ENCODE measurements at regions not wholly inside any gene's neighbourhood (a gene's known extent, or its start where the extent isn't known, plus 50 kb on each side); places are given as distances from the start of the nearest gene placed in this dataset.

GRCh38 chr4:130143656-130144055, 1047.7 kb downstream of the C4orf33 start:
- POLR2A ChIA-PET = no interaction called here
- intact Hi-C loops (cut with micrococcal nuclease; ENCODE audit: unreplicated experiment) = no loop called here
- TF ChIP-seq, protein P1, sequence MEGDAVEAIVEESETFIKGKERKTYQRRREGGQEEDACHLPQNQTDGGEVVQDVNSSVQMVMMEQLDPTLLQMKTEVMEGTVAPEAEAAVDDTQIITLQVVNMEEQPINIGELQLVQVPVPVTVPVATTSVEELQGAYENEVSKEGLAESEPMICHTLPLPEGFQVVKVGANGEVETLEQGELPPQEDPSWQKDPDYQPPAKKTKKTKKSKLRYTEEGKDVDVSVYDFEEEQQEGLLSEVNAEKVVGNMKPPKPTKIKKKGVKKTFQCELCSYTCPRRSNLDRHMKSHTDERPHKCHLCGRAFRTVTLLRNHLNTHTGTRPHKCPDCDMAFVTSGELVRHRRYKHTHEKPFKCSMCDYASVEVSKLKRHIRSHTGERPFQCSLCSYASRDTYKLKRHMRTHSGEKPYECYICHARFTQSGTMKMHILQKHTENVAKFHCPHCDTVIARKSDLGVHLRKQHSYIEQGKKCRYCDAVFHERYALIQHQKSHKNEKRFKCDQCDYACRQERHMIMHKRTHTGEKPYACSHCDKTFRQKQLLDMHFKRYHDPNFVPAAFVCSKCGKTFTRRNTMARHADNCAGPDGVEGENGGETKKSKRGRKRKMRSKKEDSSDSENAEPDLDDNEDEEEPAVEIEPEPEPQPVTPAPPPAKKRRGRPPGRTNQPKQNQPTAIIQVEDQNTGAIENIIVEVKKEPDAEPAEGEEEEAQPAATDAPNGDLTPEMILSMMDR (IDR thresholded peaks at IDR 0.05; ENCODE audit: insufficient read depth in 1 of 2, low read depth in 1 of 2, low read length in 1 of 2, severe bottlenecking in 1 of 2, unreplicated experiment in 1 of 2) = no peak
- H3K27me3 Mint-ChIP-seq (ENCODE audit: insufficient read depth, unreplicated experiment) = peaks cover 2% of the 10 kb centered on the region
- H3K4me3 ChIP-seq (ENCODE audit: low read depth, low read length) = no peak overlapping the region
- CTCF ChIA-PET = no interaction called here
- H3K4me1 Mint-ChIP-seq (ENCODE audit: low read depth, unreplicated experiment) = no peaks in the 10 kb centered on the region
- H3K4me1 ChIP-seq = no peaks in the 10 kb centered on the region
- H3K27me3 ChIP-seq (replicated peaks; ENCODE audit: control insufficient read depth, insufficient read depth, low read length) = no peaks in the 10 kb centered on the region
- H3K4me3 Mint-ChIP-seq (ENCODE audit: unreplicated experiment) = no peak overlapping the region
- H3K36me3 ChIP-seq (ENCODE audit: control insufficient read depth, insufficient read depth, low read length) = no peaks in the 10 kb centered on the region
- no peak for DNase-seq
- no peaks in the 10 kb centered on the region for H3K9me3 ChIP-seq
- H3K9me3 Mint-ChIP-seq (ENCODE audit: unreplicated experiment) = no peaks in the 10 kb centered on the region
- no TSS peak for BruUV-seq (replicated peaks)
- H3K27ac Mint-ChIP-seq (ENCODE audit: unreplicated experiment) = no peak overlapping the region
- no peaks in the 10 kb centered on the region for H3K36me3 Mint-ChIP-seq (ENCODE audit: insufficient read depth, unreplicated experiment)

DNA sequence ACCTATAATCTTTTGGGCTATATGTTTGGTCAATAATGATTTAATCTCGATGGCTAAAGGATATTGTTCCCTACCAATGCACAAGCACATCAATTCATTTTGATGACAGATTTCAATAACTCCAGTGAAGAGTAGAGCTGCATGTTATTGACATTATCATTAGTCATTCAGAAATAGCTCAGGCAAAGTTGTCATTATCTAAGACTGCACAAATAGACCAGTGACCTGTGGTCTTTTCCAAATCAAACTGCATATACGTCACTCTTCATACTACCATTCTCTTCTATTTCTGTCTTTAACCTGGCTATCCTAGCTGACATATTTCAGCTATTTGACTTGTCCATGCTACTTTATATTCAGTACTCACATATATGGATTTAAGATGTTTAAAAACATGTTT, 1050.8 kb downstream of the C4orf33 start:
- POLR2A ChIA-PET = no interaction called here
- TF ChIP-seq, protein P1 (IDR thresholded peaks at IDR 0.05; ENCODE audit: insufficient read depth in 1 of 2, low read depth in 1 of 2, low read length in 1 of 2, severe bottlenecking in 1 of 2, unreplicated experiment in 1 of 2) = no peak
- no peak overlapping the region for H3K27ac Mint-ChIP-seq (ENCODE audit: unreplicated experiment)
- DNase-seq = no peak
- CTCF ChIA-PET = no interaction called here
- H3K4me3 Mint-ChIP-seq (ENCODE audit: unreplicated experiment) = no peak overlapping the region
- H3K36me3 ChIP-seq (ENCODE audit: control insufficient read depth, insufficient read depth, low read length) = no peaks in the 10 kb centered on the region
- H3K9me3 Mint-ChIP-seq (ENCODE audit: unreplicated experiment) = no peaks in the 10 kb centered on the region
- H3K4me1 Mint-ChIP-seq (ENCODE audit: low read depth, unreplicated experiment) = no peaks in the 10 kb centered on the region
- intact Hi-C loops (cut with micrococcal nuclease; ENCODE audit: unreplicated experiment) = no loop called here
- H3K4me1 ChIP-seq = no peaks in the 10 kb centered on the region
- no peak overlapping the region for H3K4me3 ChIP-seq (ENCODE audit: low read depth, low read length)
- H3K27me3 Mint-ChIP-seq (ENCODE audit: insufficient read depth, unreplicated experiment) = peaks cover 2% of the 10 kb centered on the region
- H3K9me3 ChIP-seq = no peaks in the 10 kb centered on the region
- H3K36me3 Mint-ChIP-seq (ENCODE audit: insufficient read depth, unreplicated experiment) = no peaks in the 10 kb centered on the region
- BruUV-seq (replicated peaks) = no TSS peak
- no peaks in the 10 kb centered on the region for H3K27me3 ChIP-seq (replicated peaks; ENCODE audit: control insufficient read depth, insufficient read depth, low read length)

- intact Hi-C loops (cut with micrococcal nuclease; ENCODE audit: unreplicated experiment) = no loop called here
- Mint-ChIP-seq H3K9me3 (ENCODE audit: unreplicated experiment) (no peaks in the 10 kb centered on the region), H3K4me3 (ENCODE audit: unreplicated experiment) (no peak overlapping the region), H3K27ac (ENCODE audit: unreplicated experiment) (no peak overlapping the region), H3K4me1 (ENCODE audit: low read depth, unreplicated experiment) (no peaks in the 10 kb centered on the region), H3K36me3 (ENCODE audit: insufficient read depth, unreplicated experiment) (no peaks in the 10 kb centered on the region), H3K27me3 (ENCODE audit: insufficient read depth, unreplicated experiment) (no peaks in the 10 kb centered on the region)
- H3K27me3 ChIP-seq (replicated peaks; ENCODE audit: control insufficient read depth, insufficient read depth, low read length) = no peaks in the 10 kb centered on the region
- no peaks in the 10 kb centered on the region for H3K4me1 ChIP-seq
- H3K36me3 ChIP-seq (ENCODE audit: control insufficient read depth, insufficient read depth, low read length) = no peaks in the 10 kb centered on the region
- H3K9me3 ChIP-seq = no peaks in the 10 kb centered on the region
- TF ChIP-seq, protein P1 (IDR thresholded peaks at IDR 0.05; ENCODE audit: insufficient read depth in 1 of 2, low read depth in 1 of 2, low read length in 1 of 2, severe bottlenecking in 1 of 2, unreplicated experiment in 1 of 2) = no peak
- DNase-seq = no peak
- ChIA-PET CTCF (no interaction called here), POLR2A (no interaction called here)
- BruUV-seq (replicated peaks) = no TSS peak
- no peak overlapping the region for H3K4me3 ChIP-seq (ENCODE audit: low read depth, low read length)
These were observed 1051.7 kb downstream of the C4orf33 start for GRCh38 chr4:130147641-130148040.

Measured in Caco-2 (cell line).